Gastrocnemius medialis (tissue), 4 donors: ENCODE measurements at regions not wholly inside any gene's neighbourhood (a gene's known extent, or its start where the extent isn't known, plus 50 kb on each side); places are given as distances from the start of the nearest gene placed in this dataset.

Experiments
- CTCF ChIP-seq, 5 experiments: fragments of 450-650 bp in 3 of 5; fragments of 200-600 bp in 2 of 5; sonication (generic) in 2 of 5; IDR thresholded peaks in 4 of 5; conservative IDR thresholded peaks in 1 of 5; 1 replicate in 4 of 5; 2 replicates in 1 of 5; pipeline ENCODE4 v1.5.1; 2016 to 2019; ENCODE audit warnings: antibody characterized with exemption in 5 of 5, mild to moderate bottlenecking in 3 of 5, moderate library complexity in 3 of 5
- POLR2A ChIP-seq, 2 donors: fragments of 450-650 bp; IDR thresholded peaks; one replicate each; pipeline ENCODE4 v1.6.1; 2017; ENCODE audit warnings: antibody characterized with exemption in 2 of 2, mild to moderate bottlenecking in 2 of 2, moderate library complexity in 2 of 2

GRCh38 chr3:61353382-61353781 is 102.1 kb upstream of the FHIT start:
- TF ChIP-seq POLR2A (IDR thresholded peaks at IDR 0.05) (no peak), CTCF (IDR thresholded peaks at IDR 0.05 in 4 of 5, conservative IDR thresholded peaks at IDR 0.05 in 1 of 5) (no peak)
